ENCODE measurements at regions not wholly inside any gene's neighbourhood (a gene's known extent, or its start where the extent isn't known, plus 50 kb on each side); places are given as distances from the start of the nearest gene placed in this dataset.

GRCh38 chr3:3729261-3729660, 70.0 kb upstream of the LRRN1 start:
- no peak for TF ChIP-seq CTCF (conservative IDR thresholded peaks at IDR 0.05)
- no peak for TF ChIP-seq ZFX (IDR thresholded peaks at IDR 0.05)

All from C4-2B (cell line).